HG03439 (cell line): ENCODE measurements at regions not wholly inside any gene's neighbourhood (a gene's known extent, or its start where the extent isn't known, plus 50 kb on each side); places are given as distances from the start of the nearest gene placed in this dataset.
"Not testable (repeated sequence)": the region's sequence is repeated elsewhere in the genome, so short reads cannot be mapped to it uniquely, and the experiment has no call there.

Source experiments
- ATAC-seq: cut with Tn5 transposase; IDR thresholded peaks from one replicate; pipeline ENCODE4 v1.9.1; 2021; ENCODE audit warnings: mild to moderate bottlenecking, moderate library complexity; ENCODE audit not compliant: unreplicated experiment

DNA sequence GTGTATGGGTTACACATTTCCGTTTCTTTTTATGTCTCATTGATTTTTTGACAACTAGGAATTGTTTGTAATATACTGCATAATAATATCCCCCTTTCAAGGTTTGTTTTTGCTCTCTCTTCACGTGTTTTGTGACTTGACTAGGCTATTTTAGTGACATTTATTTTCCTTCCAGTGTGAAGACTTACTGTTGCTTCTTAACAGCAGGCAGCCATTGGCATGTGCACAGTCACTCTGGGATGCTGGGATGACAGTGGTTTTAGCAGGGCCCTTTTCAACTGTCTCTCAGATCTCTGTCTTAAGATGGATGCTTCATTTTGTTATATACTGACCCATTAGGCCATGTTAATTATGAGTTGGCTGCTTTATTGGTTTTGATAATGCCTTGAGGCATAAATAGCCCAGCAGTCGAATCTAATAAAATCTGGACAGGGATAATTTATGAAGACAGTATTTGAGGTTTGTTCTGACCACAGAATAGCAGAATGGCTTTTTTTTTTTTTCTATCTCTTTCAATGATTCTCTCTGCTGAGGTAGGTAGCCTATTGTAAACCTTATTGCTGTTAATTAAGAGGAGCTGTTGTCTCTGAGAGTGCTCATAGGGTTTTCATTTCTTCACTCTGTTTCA, 536.0 kb downstream of the GABRG2 start:
- ATAC-seq = no peak

GRCh38 chr5:162607879-162608278, 540.3 kb downstream of the GABRG2 start:
- no peak for ATAC-seq

GRCh38 chr5:162621726-162622263, 554.2 kb downstream of the GABRG2 start:
- not testable (repeated sequence) for ATAC-seq

GRCh38 chr5:162624110-162624509, 556.5 kb downstream of the GABRG2 start:
- ATAC-seq = no peak

GRCh38 chr5:162637481-162637880, 569.9 kb downstream of the GABRG2 start:
- ATAC-seq = no peak

GRCh38 chr5:162638849-162639248, 571.3 kb downstream of the GABRG2 start:
- ATAC-seq = no peak

DNA sequence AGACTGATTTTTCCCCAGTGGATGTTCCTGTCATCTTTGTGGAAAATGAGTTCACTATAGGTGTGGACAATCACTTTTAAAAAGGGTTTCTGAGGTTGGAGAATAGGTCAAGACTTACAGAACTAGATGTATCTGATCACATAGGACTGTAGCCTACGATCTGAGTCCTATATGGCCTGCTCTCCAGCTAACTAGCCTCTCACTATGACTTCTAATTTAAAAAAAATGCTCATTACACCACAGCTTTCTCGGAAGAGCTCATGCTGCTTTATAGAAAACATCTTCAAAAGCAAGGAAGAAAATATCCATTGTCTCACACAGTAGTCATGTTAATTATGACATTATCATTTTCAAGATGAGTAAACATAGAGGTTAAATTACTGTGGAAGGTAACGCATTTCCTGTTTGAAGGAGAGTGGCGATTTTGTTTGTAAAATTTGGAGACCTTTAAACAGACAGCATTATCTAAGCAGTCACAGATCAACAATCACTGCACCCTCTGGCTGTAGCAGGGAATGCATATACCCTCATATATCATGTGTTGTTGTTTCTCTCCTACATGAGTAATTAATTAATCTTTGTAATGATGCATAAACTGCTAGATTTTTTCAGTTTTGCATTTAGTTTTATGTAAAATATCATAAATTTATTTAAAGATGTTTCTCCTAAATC, 573.7 kb downstream of the GABRG2 start:
- no peak for ATAC-seq

GRCh38 chr5:162654661-162655405, 587.3 kb downstream of the GABRG2 start:
- ATAC-seq = no peak

- no peak for ATAC-seq
Observed at GRCh38 chr5:162657076-162657475, 589.5 kb downstream of the GABRG2 start.

DNA sequence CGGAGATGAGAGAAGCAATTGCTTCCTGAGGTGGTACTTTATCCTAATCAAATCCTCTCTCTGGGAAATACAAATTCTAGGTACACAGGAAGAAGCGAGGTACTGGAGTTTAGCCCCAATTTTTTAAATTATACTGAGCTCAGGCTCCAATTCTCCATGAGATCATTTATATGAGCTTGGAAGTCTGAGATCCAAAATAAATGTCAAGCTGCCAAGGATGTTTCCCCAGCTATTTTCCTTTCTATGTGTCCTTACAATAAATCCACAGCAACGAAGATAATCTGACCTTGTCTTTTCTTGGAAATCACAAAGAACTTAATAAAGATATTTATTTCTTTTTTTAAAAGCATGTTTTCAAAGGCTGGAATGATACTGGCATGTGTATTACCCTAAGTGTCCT, 597.3 kb downstream of the GABRG2 start:
- no peak for ATAC-seq

GRCh38 chr5:162668926-162669325, 601.4 kb downstream of the GABRG2 start:
- ATAC-seq = no peak

- ATAC-seq = no peak
Observed at GRCh38 chr5:162672061-162672460, 604.5 kb downstream of the GABRG2 start.

DNA sequence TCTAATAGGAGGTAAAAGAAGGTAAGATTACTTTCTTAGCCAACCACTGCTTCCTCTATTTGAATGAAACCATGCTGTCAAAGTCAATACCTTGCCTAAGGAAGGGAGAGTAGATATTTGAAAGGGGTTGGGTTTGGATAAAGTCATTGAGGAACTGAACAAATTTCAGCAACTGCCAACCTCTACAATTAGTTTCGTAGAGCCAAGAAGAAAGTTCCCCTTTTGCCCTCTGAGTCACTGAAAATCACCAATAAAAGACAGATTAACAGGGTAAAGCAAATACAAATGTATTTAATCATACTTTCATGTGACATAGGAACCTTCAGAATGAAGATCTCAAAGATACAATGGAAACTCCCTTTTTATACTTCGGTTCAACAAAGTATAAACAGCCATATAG, 615.7 kb downstream of the GABRG2 start:
- ATAC-seq = no peak

DNA sequence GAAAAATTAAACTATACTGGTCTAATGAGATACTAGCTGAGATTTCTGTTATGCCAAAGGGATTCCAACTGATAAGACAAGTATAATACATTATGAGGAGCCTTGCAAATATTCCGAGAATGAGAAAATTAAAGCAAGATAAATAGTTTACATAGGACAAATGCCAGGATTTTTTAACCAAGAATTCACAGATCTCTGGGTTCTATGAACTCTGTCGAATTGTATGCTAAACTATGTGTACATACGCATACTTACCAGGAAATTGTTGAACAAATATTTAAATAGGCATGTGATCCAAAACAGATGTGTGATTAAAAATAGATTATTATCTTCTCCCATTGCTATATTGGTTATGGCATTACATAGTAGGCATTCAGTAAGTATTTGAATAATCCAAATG, 616.6 kb downstream of the GABRG2 start:
- ATAC-seq = no peak

DNA sequence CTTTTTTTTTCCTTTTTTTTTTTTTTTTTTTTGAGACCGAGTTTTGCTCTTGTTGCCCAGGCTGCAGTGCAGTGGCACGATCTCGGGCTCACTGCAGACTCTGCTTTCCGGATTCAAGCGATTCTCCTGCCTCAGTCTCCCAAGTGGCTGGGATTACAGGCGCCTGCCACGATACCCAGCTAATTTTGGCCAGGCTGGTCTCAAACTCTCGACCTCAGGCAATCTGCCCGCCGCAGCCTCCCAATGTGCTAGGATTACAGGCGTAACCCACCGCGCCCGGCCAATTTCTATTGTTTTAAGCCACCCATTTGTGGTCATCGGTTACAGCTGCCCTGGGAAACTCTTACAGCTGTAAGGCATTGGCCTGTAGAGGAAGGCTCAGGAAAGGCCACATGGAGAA, 617.7 kb downstream of the GABRG2 start:
- ATAC-seq = no peak

GRCh38 chr5:162696272-162696671, 628.7 kb downstream of the GABRG2 start:
- ATAC-seq = not testable (repeated sequence)

DNA sequence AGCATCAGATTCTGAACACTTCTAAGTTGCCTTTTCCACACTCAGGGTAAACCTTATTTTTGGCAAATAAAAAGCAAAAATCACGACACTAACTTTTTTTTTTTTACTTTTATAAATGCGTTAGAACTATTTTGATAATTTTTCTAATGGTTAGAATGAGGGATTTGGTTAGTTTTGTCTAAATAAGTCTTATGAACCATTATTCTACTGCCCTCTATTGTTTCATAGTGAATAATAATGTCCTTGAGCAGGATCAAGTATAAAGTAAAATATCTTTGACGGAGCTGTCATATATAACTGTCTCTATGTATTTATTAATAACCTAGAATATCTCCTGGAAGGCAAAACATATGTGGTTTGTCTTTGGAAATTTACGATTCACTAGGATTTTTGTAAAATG, 631.8 kb downstream of the GABRG2 start:
- no peak for ATAC-seq

GRCh38 chr5:162703914-162704313, 636.3 kb downstream of the GABRG2 start:
- ATAC-seq = no peak

- ATAC-seq = no peak
Observed at GRCh38 chr5:162711244-162711643, 643.7 kb downstream of the GABRG2 start.

- no peak for ATAC-seq
Observed at GRCh38 chr5:162719720-162720119, 652.1 kb downstream of the GABRG2 start.

GRCh38 chr5:162721125-162721524, 653.6 kb downstream of the GABRG2 start:
- no peak for ATAC-seq

- ATAC-seq = no peak
Observed at GRCh38 chr5:162752612-162753011, 684.8 kb upstream of the CCNG1 start.
